Lower lobe of right lung (tissue), 2 donors: ENCODE measurements at regions not wholly inside any gene's neighbourhood (a gene's known extent, or its start where the extent isn't known, plus 50 kb on each side); places are given as distances from the start of the nearest gene placed in this dataset.

Experiments used
- ATAC-seq, 2 donors: fragments of 200-7000 bp; cut with Tn5 transposase; one replicate each; pipeline ENCODE4 v1.9.1; 2020 to 2022; ENCODE audit warnings: mild to moderate bottlenecking in 2 of 2, moderate library complexity in 2 of 2
- DNase-seq: peaks from one replicate; pipeline ENCODE4 v3.0.0-alpha.2; 2020
- H3K27ac ChIP-seq: fragments of 200-600 bp; one replicate; pipeline ENCODE4 v1.8.0; 2022
- H3K27me3 ChIP-seq: fragments of 200-600 bp; one replicate; pipeline ENCODE4 v1.8.0; 2022; ENCODE audit warnings: low read depth
- H3K36me3 ChIP-seq: fragments of 200-600 bp; one replicate; pipeline ENCODE4 v1.8.0; 2022; ENCODE audit warnings: mild to moderate bottlenecking
- H3K4me1 ChIP-seq: fragments of 200-600 bp; one replicate; pipeline ENCODE4 v1.8.0; 2022
- H3K4me3 ChIP-seq: fragments of 200-600 bp; one replicate; pipeline ENCODE4 v1.8.0; 2022; ENCODE audit warnings: mild to moderate bottlenecking
- H3K9me3 ChIP-seq: fragments of 200-600 bp; one replicate; pipeline ENCODE4 v1.8.0; 2022
- CTCF ChIP-seq: fragments of 200-600 bp; IDR thresholded peaks from one replicate; pipeline ENCODE4 v1.8.0; 2022; ENCODE audit warnings: antibody characterized with exemption, mild to moderate bottlenecking
- intact Hi-C: fragments of 100-400 bp; cut with DNase I; formaldehyde crosslinking; loops from one replicate; pipeline ENCODE4 v1.11.0; 2022
- donor health status: DM: no; HTN: yes; CAD: no; lungs with severe emphysema.

GRCh38 chrX:22360129-22360528 lies 87.4 kb downstream of the CBLL2 start:
- intact Hi-C loops: no loop called here
- Histone ChIP-seq H3K4me3 (no peak overlapping the region), H3K9me3 (no peaks in the 10 kb centered on the region), H3K27me3 (no peaks in the 10 kb centered on the region), H3K27ac (no peak overlapping the region), H3K4me1 (no peaks in the 10 kb centered on the region), H3K36me3 (no peaks in the 10 kb centered on the region)
- ATAC-seq: no peak
- no peak for TF ChIP-seq CTCF
- DNase-seq: no peak

- Histone ChIP-seq H3K4me1 (no peaks in the 10 kb centered on the region), H3K9me3 (no peaks in the 10 kb centered on the region), H3K36me3 (no peaks in the 10 kb centered on the region), H3K27me3 (no peaks in the 10 kb centered on the region), H3K27ac (no peak overlapping the region), H3K4me3 (no peak overlapping the region)
- DNase-seq: no peak
- no peak for TF ChIP-seq CTCF
- intact Hi-C loops: no loop called here
- ATAC-seq: no peak
Observed at GRCh38 chrX:22365460-22365859, 92.7 kb downstream of the CBLL2 start.

GRCh38 chrX:22366166-22366702 lies 93.5 kb downstream of the CBLL2 start:
- Histone ChIP-seq H3K9me3 (no peaks in the 10 kb centered on the region), H3K27me3 (no peaks in the 10 kb centered on the region), H3K36me3 (no peaks in the 10 kb centered on the region), H3K4me1 (no peaks in the 10 kb centered on the region), H3K4me3 (no peak overlapping the region), H3K27ac (no peak overlapping the region)
- TF ChIP-seq CTCF: no peak
- ATAC-seq (no peak), DNase-seq (no peak)
- intact Hi-C loops: no loop called here

GRCh38 chrX:22366906-22367305 lies 94.2 kb downstream of the CBLL2 start:
- no peak for ATAC-seq
- no peak overlapping the region for H3K4me3 ChIP-seq
- H3K27me3 ChIP-seq: no peaks in the 10 kb centered on the region
- no peaks in the 10 kb centered on the region for H3K36me3 ChIP-seq
- H3K9me3 ChIP-seq: no peaks in the 10 kb centered on the region
- no peaks in the 10 kb centered on the region for H3K4me1 ChIP-seq
- intact Hi-C loops: no loop called here
- no peak for TF ChIP-seq CTCF
- DNase-seq: no peak
- H3K27ac ChIP-seq: no peak overlapping the region

GRCh38 chrX:22373094-22373493 lies 100.4 kb downstream of the CBLL2 start:
- intact Hi-C loops: no loop called here
- no peak overlapping the region for H3K27ac ChIP-seq
- ATAC-seq: no peak
- no peaks in the 10 kb centered on the region for H3K4me1 ChIP-seq
- no peaks in the 10 kb centered on the region for H3K27me3 ChIP-seq
- H3K9me3 ChIP-seq: no peaks in the 10 kb centered on the region
- H3K4me3 ChIP-seq: no peak overlapping the region
- no peaks in the 10 kb centered on the region for H3K36me3 ChIP-seq
- TF ChIP-seq CTCF: no peak
- DNase-seq: no peak

- intact Hi-C loops: no loop called here
- DNase-seq (no peak), ATAC-seq (no peak)
- Histone ChIP-seq H3K4me3 (no peak overlapping the region), H3K27ac (no peak overlapping the region), H3K27me3 (no peaks in the 10 kb centered on the region), H3K36me3 (no peaks in the 10 kb centered on the region), H3K9me3 (no peaks in the 10 kb centered on the region), H3K4me1 (no peaks in the 10 kb centered on the region)
- no peak for TF ChIP-seq CTCF
Observed at GRCh38 chrX:22373766-22374165, 101.1 kb downstream of the CBLL2 start.
